PC-3 (cell line): ENCODE measurements at regions not wholly inside any gene's neighbourhood (a gene's known extent, or its start where the extent isn't known, plus 50 kb on each side); places are given as distances from the start of the nearest gene placed in this dataset.

Source experiments
- ATAC-seq: fragments of 200-7000 bp; cut with Tn5 transposase; 2 replicates; pipeline ENCODE4 v1.9.1; 2020; ENCODE audit warnings: mild to moderate bottlenecking, moderate library complexity
- BruUV-seq: library from RNA; stranded (reverse); fragments of 400-500 nt; replicated peaks from 2 replicates; lab custom pipeline; 2021; lab: Mats Ljungman, UMichigan
- CTCF ChIA-PET: fragments of 300-600 bp; sonication (Branson Sonifier 250); formaldehyde crosslinking; loops from one replicate; lab custom pipeline; 2022; ENCODE audit warnings: antibody characterized with exemption; lab: Charles Lee
- POLR2A ChIA-PET: fragments of 300-600 bp; sonication (Branson Sonifier 250); formaldehyde crosslinking; loops from one replicate; lab custom pipeline; 2022; ENCODE audit warnings: antibody characterized with exemption; ENCODE audit not compliant: unreplicated experiment; lab: Charles Lee
- DNase-seq: peaks from one replicate; pipeline ENCODE4 v3.0.0-alpha.2; 2015
- H2AFZ ChIP-seq: fragments of 300-600 bp; sonication (generic); 2 replicates; pipeline ENCODE4 v1.6.0; 2016; ENCODE audit warnings: antibody characterized with exemption, low read length
- H3F3A ChIP-seq: fragments of 300-600 bp; sonication (generic); one replicate; pipeline ENCODE4 v1.6.0; 2017; ENCODE audit warnings: antibody characterized with exemption, low read length, control low read depth, mild to moderate bottlenecking; ENCODE audit not compliant: unreplicated experiment
- H3K27ac ChIP-seq: fragments of 300-600 bp; sonication (generic); 2 replicates; pipeline ENCODE4 v1.5.1; 2016; ENCODE audit warnings: mild to moderate bottlenecking, low read length
- H3K27me3 ChIP-seq: fragments of 300-600 bp; sonication (generic); 2 replicates; pipeline ENCODE4 v1.6.1; 2016; ENCODE audit warnings: low read length, mixed read lengths
- H3K36me3 ChIP-seq: fragments of 300-600 bp; sonication (generic); 2 replicates; pipeline ENCODE4 v1.6.1; 2016; ENCODE audit warnings: low read depth, mixed run types, low read length, mixed read lengths
- H3K4me1 ChIP-seq: fragments of 300-600 bp; sonication (generic); 2 replicates; pipeline ENCODE4 v1.5.1; 2016; ENCODE audit warnings: low read length; ENCODE audit not compliant: insufficient read depth
- H3K4me2 ChIP-seq: fragments of 300-600 bp; sonication (generic); 2 replicates; pipeline ENCODE4 v1.6.0; 2016; ENCODE audit warnings: low read length
- H3K4me3 ChIP-seq: fragments of 300-600 bp; sonication (generic); 2 replicates; pipeline ENCODE4 v1.5.1; 2016; ENCODE audit warnings: mild to moderate bottlenecking, low read length, mixed read lengths
- H3K79me2 ChIP-seq: fragments of 300-600 bp; sonication (generic); 2 replicates; pipeline ENCODE4 v1.6.1; 2017; ENCODE audit warnings: low read length, mixed read lengths
- H3K9ac ChIP-seq: fragments of 300-600 bp; sonication (generic); 2 replicates; pipeline ENCODE4 v1.6.0; 2016; ENCODE audit warnings: mild to moderate bottlenecking, low read length
- H3K9me2 ChIP-seq: fragments of 300-600 bp; sonication (generic); replicated peaks from 2 replicates; pipeline ENCODE4 v1.6.1; 2016; ENCODE audit warnings: mixed run types, low read length, mixed read lengths
- H3K9me3 ChIP-seq: fragments of 300-600 bp; sonication (generic); 2 replicates; pipeline ENCODE4 v1.6.1; 2016; ENCODE audit warnings: low read length, mixed read lengths
- H4K20me1 ChIP-seq: fragments of 300-600 bp; sonication (generic); 2 replicates; pipeline ENCODE4 v1.6.1; 2016; ENCODE audit warnings: low read length, mixed read lengths
- CTCF ChIP-seq: fragments of 300-600 bp; sonication (generic); conservative IDR thresholded peaks from 2 replicates; pipeline ENCODE4 v1.5.1; 2017; ENCODE audit warnings: antibody characterized with exemption, low read depth, mild to moderate bottlenecking, low read length
- EZH2 ChIP-seq: fragments of 300-600 bp; sonication (generic); IDR thresholded peaks from one replicate; pipeline ENCODE4 v1.6.1; 2017; ENCODE audit warnings: antibody characterized with exemption, mild to moderate bottlenecking, low read length; ENCODE audit not compliant: unreplicated experiment
- EZH2phosphoT487 ChIP-seq: fragments of 300-600 bp; sonication (generic); IDR thresholded peaks from 2 replicates; pipeline ENCODE4 v1.6.1; 2018; ENCODE audit warnings: mild to moderate bottlenecking, antibody characterized with exemption, low read length, borderline replicate concordance
- intact Hi-C: fragments of 100-400 bp; cut with micrococcal nuclease; formaldehyde crosslinking; loops from 2 replicates; pipeline ENCODE4 v1.9.0; 2023

- ATAC-seq, result no peak
Measured at GRCh38 chr14:94717808-94718207, 52.1 kb downstream of the GSC start.

GRCh38 chr14:94716976-94717375, 52.9 kb downstream of the GSC start:
- H3K79me2 ChIP-seq, result no peaks in the 10 kb centered on the region
- TF ChIP-seq CTCF (no peak), EZH2phosphoT487 (no peak), EZH2 (no peak)
- peaks cover 26% of the 10 kb centered on the region for H3K27me3 ChIP-seq
- no peak overlapping the region for H3K9ac ChIP-seq
- H3K4me1 ChIP-seq, result no peaks in the 10 kb centered on the region
- H3K9me3 ChIP-seq, result no peaks in the 10 kb centered on the region
- no peak overlapping the region for H3K4me2 ChIP-seq
- ATAC-seq (no peak), DNase-seq (no peak)
- intact Hi-C loops, result no loop called here
- H3K27ac ChIP-seq, result no peak overlapping the region
- no peaks in the 10 kb centered on the region for H3K36me3 ChIP-seq
- CTCF ChIA-PET, result no interaction called here
- no peak overlapping the region for H2AFZ ChIP-seq
- no TSS peak for BruUV-seq
- no peaks in the 10 kb centered on the region for H4K20me1 ChIP-seq
- no peak overlapping the region for H3K4me3 ChIP-seq
- H3K9me2 ChIP-seq, result no peaks in the 10 kb centered on the region
- no peaks in the 10 kb centered on the region for H3F3A ChIP-seq
- POLR2A ChIA-PET, result no interaction called here

More at GRCh38 chr14:94717808-94718207, 52.1 kb downstream of the GSC start:
- Histone ChIP-seq H4K20me1 (no peaks in the 10 kb centered on the region), H3K4me3 (no peak overlapping the region), H3K27me3 (peaks cover 21% of the 10 kb centered on the region), H3K27ac (no peak overlapping the region), H3F3A (no peaks in the 10 kb centered on the region), H3K4me1 (no peaks in the 10 kb centered on the region), H3K4me2 (no peak overlapping the region), H3K36me3 (no peaks in the 10 kb centered on the region), H2AFZ (no peak overlapping the region), H3K9me3 (no peaks in the 10 kb centered on the region), H3K79me2 (no peaks in the 10 kb centered on the region), H3K9me2 (no peaks in the 10 kb centered on the region), H3K9ac (no peak overlapping the region)
- ChIA-PET POLR2A (no interaction called here), CTCF (no interaction called here)
- no TSS peak for BruUV-seq
- no peak for TF ChIP-seq CTCF
- no peak for TF ChIP-seq EZH2phosphoT487
- no peak for TF ChIP-seq EZH2
- DNase-seq, result no peak
- intact Hi-C loops, result no loop called here

DNA sequence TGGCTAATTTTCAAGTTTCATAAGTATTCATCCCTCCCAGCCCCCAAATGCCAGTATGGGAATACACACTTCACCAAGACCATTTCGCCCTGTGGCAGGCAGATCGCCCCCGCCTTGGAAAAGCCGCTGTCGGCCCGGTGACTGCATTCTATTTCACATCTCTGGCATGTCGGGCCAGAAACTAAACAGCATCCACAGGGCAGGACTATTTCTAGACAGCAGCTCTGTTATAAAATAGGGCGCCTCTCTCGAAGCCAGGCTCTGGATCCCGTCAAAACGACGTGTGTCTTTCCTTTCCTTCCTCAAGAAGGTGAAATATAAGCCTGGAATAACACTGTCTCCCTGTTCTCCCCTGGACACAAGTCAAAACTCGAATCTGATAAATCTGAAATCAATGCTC, 56.8 kb downstream of the GSC start:
- H3K4me2 ChIP-seq, result no peak overlapping the region
- no peaks in the 10 kb centered on the region for H4K20me1 ChIP-seq
- ATAC-seq (no peak), DNase-seq (no peak)
- no peaks in the 10 kb centered on the region for H3F3A ChIP-seq
- ChIA-PET POLR2A (no interaction called here), CTCF (no interaction called here)
- intact Hi-C loops, result no loop called here
- H3K27ac ChIP-seq, result no peak overlapping the region
- no peak overlapping the region for H3K4me3 ChIP-seq
- no peak overlapping the region for H3K9ac ChIP-seq
- no peaks in the 10 kb centered on the region for H3K79me2 ChIP-seq
- peaks cover 49% of the 10 kb centered on the region for H3K27me3 ChIP-seq
- no peak for TF ChIP-seq CTCF
- no peak for TF ChIP-seq EZH2
- no peak for TF ChIP-seq EZH2phosphoT487
- H3K9me2 ChIP-seq, result no peaks in the 10 kb centered on the region
- no peaks in the 10 kb centered on the region for H3K4me1 ChIP-seq
- no peak overlapping the region for H2AFZ ChIP-seq
- H3K36me3 ChIP-seq, result no peaks in the 10 kb centered on the region
- no peaks in the 10 kb centered on the region for H3K9me3 ChIP-seq
- BruUV-seq, result no TSS peak
